Upper lobe of left lung (tissue), 6 donors: ENCODE measurements at regions not wholly inside any gene's neighbourhood (a gene's known extent, or its start where the extent isn't known, plus 50 kb on each side); places are given as distances from the start of the nearest gene placed in this dataset.

Source experiments
- ATAC-seq, 2 donors: fragments of 200-7000 bp; cut with Tn5 transposase; one replicate each; pipeline ENCODE4 v1.9.1; 2022; ENCODE audit warnings: mild to moderate bottlenecking in 2 of 2, moderate library complexity in 2 of 2; ENCODE audit not compliant: low FRiP score in 2 of 2
- DNase-seq, 2 donors: peaks; one replicate each; pipeline ENCODE4 v3.0.0-alpha.2; 2019 to 2020
- H3K27ac ChIP-seq, 4 donors: fragments of 200-600 bp; sonication (generic); one replicate each; pipeline ENCODE4 v1.5.1; 2016 to 2019
- H3K27me3 ChIP-seq, 4 donors: fragments of 200-600 bp; sonication (generic); one replicate each; pipeline ENCODE4 v1.5.1; 2017 to 2019
- H3K36me3 ChIP-seq, 4 donors: fragments of 200-600 bp; sonication (generic); one replicate each; pipeline ENCODE4 v1.5.1; 2016 to 2019
- H3K4me1 ChIP-seq, 4 donors: fragments of 200-600 bp; sonication (generic); one replicate each; pipeline ENCODE4 v1.5.1; 2018 to 2019
- H3K4me3 ChIP-seq, 4 donors: fragments of 200-600 bp; sonication (generic); one replicate each; pipeline ENCODE4 v1.5.1; 2017 to 2019; ENCODE audit warnings: mild to moderate bottlenecking in 2 of 4, moderate library complexity in 1 of 4
- H3K9me3 ChIP-seq, 4 donors: fragments of 200-600 bp; sonication (generic); one replicate each; pipeline ENCODE4 v1.5.1; 2018 to 2019
- EP300 ChIP-seq, 4 donors: sonication (generic); formaldehyde crosslinking; IDR thresholded peaks; one replicate each; pipeline ENCODE4 v1.5.1; 2017; ENCODE audit warnings: antibody characterized with exemption in 4 of 4, control low read depth in 2 of 4
- POLR2A ChIP-seq, 4 donors: fragments of 450-650 bp; IDR thresholded peaks; one replicate each; pipeline ENCODE4 v1.5.1; 2016 to 2017; ENCODE audit warnings: antibody characterized with exemption in 4 of 4, mild to moderate bottlenecking in 2 of 4
- POLR2AphosphoS5 ChIP-seq, 2 donors: sonication (generic); formaldehyde crosslinking; IDR thresholded peaks; one replicate each; pipeline ENCODE4 v1.5.1; 2017; ENCODE audit warnings: antibody characterized with exemption in 2 of 2
- WGBS, 2 donors: methylation state at CpG; one replicate each; pipeline ENCODE4 v1.1.5; 2017 to 2018; 5-methylcytosine and 5-hydroxymethylcytosine counted together
- TF ChIP-seq, protein P1 (sequence below), 6 experiments: fragments of 450-650 bp in 4 of 6; fragments of 200-600 bp in 2 of 6; sonication (generic) in 2 of 6; IDR thresholded peaks; one replicate each; pipeline ENCODE4 v1.5.1; 2016 to 2019; ENCODE audit warnings: antibody characterized with exemption in 6 of 6
- donor health status: DM: no; HTN: no; CAD: no; lungs with moderate emphysema.
- donor health status: DM: no; HTN: yes; CAD: no; lungs with severe emphysema.

- WGBS, 2 donors: 81 to 83% methylated on average over 12 of the region's 12 CpGs
- H3K4me3 ChIP-seq: no peak overlapping the region
- no peak for DNase-seq
- H3K4me1 ChIP-seq: no peaks in the 10 kb centered on the region
- H3K9me3 ChIP-seq: no peaks in the 10 kb centered on the region
- TF ChIP-seq EP300 (IDR thresholded peaks at IDR 0.05): no peak
- TF ChIP-seq, protein P1, sequence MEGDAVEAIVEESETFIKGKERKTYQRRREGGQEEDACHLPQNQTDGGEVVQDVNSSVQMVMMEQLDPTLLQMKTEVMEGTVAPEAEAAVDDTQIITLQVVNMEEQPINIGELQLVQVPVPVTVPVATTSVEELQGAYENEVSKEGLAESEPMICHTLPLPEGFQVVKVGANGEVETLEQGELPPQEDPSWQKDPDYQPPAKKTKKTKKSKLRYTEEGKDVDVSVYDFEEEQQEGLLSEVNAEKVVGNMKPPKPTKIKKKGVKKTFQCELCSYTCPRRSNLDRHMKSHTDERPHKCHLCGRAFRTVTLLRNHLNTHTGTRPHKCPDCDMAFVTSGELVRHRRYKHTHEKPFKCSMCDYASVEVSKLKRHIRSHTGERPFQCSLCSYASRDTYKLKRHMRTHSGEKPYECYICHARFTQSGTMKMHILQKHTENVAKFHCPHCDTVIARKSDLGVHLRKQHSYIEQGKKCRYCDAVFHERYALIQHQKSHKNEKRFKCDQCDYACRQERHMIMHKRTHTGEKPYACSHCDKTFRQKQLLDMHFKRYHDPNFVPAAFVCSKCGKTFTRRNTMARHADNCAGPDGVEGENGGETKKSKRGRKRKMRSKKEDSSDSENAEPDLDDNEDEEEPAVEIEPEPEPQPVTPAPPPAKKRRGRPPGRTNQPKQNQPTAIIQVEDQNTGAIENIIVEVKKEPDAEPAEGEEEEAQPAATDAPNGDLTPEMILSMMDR (IDR thresholded peaks at IDR 0.05): no peak
- no peak for TF ChIP-seq POLR2A (IDR thresholded peaks at IDR 0.05)
- no peak for TF ChIP-seq POLR2AphosphoS5 (IDR thresholded peaks at IDR 0.05)
- no peaks in the 10 kb centered on the region for H3K27me3 ChIP-seq
- no peak for ATAC-seq
- H3K27ac ChIP-seq: no peak overlapping the region
- H3K36me3 ChIP-seq: no peaks in the 10 kb centered on the region
These were observed 297.3 kb upstream of the PRKCQ start for GRCh38 chr10:6877336-6877721.

- ATAC-seq (no peak), DNase-seq (no peak)
- TF ChIP-seq EP300 (IDR thresholded peaks at IDR 0.05): no peak
- no peak for TF ChIP-seq POLR2A (IDR thresholded peaks at IDR 0.05)
- TF ChIP-seq, protein P1 (IDR thresholded peaks at IDR 0.05): no peak
- TF ChIP-seq POLR2AphosphoS5 (IDR thresholded peaks at IDR 0.05): no peak
- no peaks in the 10 kb centered on the region for H3K4me1 ChIP-seq
- H3K9me3 ChIP-seq: no peaks in the 10 kb centered on the region
- no peaks in the 10 kb centered on the region for H3K36me3 ChIP-seq
- WGBS, 2 donors: 48 to 64% methylated on average over 7 of the region's 7 CpGs
- no peak overlapping the region for H3K27ac ChIP-seq
- no peaks in the 10 kb centered on the region for H3K27me3 ChIP-seq
- H3K4me3 ChIP-seq: no peak overlapping the region
These were observed 295.3 kb upstream of the PRKCQ start for GRCh38 chr10:6875269-6875865.

DNA sequence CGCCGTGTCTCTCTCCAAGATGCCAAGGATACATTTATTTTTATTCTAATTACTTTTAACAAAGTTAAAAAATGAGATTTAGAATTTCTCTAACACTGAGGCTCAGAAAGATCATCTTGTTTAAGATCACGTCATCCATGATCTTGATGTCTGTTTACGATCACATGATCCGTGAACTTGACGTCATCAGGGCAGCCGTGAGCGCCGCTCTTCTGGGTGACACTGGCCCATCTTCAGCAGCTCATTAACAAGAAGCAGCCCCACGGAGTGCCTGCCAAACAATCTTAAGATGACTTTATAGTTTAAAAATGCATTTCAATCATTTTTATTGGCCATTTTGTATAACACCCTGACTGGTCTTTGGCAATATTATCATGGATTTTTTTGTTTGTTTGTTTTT is 291.1 kb upstream of the PRKCQ start:
- TF ChIP-seq POLR2A (IDR thresholded peaks at IDR 0.05) (no peak), POLR2AphosphoS5 (IDR thresholded peaks at IDR 0.05) (no peak), EP300 (IDR thresholded peaks at IDR 0.05) (no peak)
- TF ChIP-seq, protein P1 (IDR thresholded peaks at IDR 0.05): no peak
- no peaks in the 10 kb centered on the region for H3K4me1 ChIP-seq
- H3K27me3 ChIP-seq: no peaks in the 10 kb centered on the region
- H3K36me3 ChIP-seq: no peaks in the 10 kb centered on the region
- WGBS, 2 donors: 74 to 84% methylated on average over 10 of the region's 10 CpGs
- ATAC-seq (no peak), DNase-seq (no peak)
- H3K4me3 ChIP-seq: no peak overlapping the region
- no peaks in the 10 kb centered on the region for H3K9me3 ChIP-seq
- H3K27ac ChIP-seq: no peak overlapping the region

- TF ChIP-seq POLR2AphosphoS5 (IDR thresholded peaks at IDR 0.05) (no peak), POLR2A (IDR thresholded peaks at IDR 0.05) (no peak), EP300 (IDR thresholded peaks at IDR 0.05) (no peak)
- TF ChIP-seq, protein P1 (IDR thresholded peaks at IDR 0.05): no peak
- Histone ChIP-seq H3K9me3 (no peaks in the 10 kb centered on the region), H3K4me1 (no peaks in the 10 kb centered on the region), H3K36me3 (no peaks in the 10 kb centered on the region), H3K27me3 (no peaks in the 10 kb centered on the region), H3K27ac (no peak overlapping the region), H3K4me3 (no peak overlapping the region)
- DNase-seq (no peak), ATAC-seq (no peak)
- WGBS, 2 donors: 41 to 49% methylated on average over 6 of the region's 6 CpGs
These were observed 288.1 kb upstream of the PRKCQ start for GRCh38 chr10:6868036-6868725.

- Histone ChIP-seq H3K36me3 (no peaks in the 10 kb centered on the region), H3K27ac (no peak overlapping the region), H3K9me3 (no peaks in the 10 kb centered on the region), H3K4me1 (no peaks in the 10 kb centered on the region), H3K27me3 (no peaks in the 10 kb centered on the region), H3K4me3 (no peak overlapping the region)
- 38 to 65% methylated on average over 2 of the region's 2 CpGs for WGBS, 2 donors
- no peak for DNase-seq
- ATAC-seq: no peak
- no peak for TF ChIP-seq POLR2AphosphoS5 (IDR thresholded peaks at IDR 0.05)
- no peak for TF ChIP-seq EP300 (IDR thresholded peaks at IDR 0.05)
- TF ChIP-seq POLR2A (IDR thresholded peaks at IDR 0.05): no peak
- TF ChIP-seq, protein P1 (IDR thresholded peaks at IDR 0.05): no peak
These were observed 286.7 kb upstream of the PRKCQ start for GRCh38 chr10:6866757-6867156.
